Ecto neural progenitor cell (in vitro differentiated cells): ENCODE measurements at regions not wholly inside any gene's neighbourhood (a gene's known extent, or its start where the extent isn't known, plus 50 kb on each side); places are given as distances from the start of the nearest gene placed in this dataset.
"Not testable (repeated sequence)": the region's sequence is repeated elsewhere in the genome, so short reads cannot be mapped to it uniquely, and the experiment has no call there.

Experiments used
- DNase-seq: peaks from one replicate; pipeline ENCODE4 v3.0.0-alpha.2; 2018; ENCODE audit warnings: low spot score

- not testable (repeated sequence) for DNase-seq
These were observed 123.2 kb upstream of the MTLN start for GRCh38 chr2:110335415-110336049.

- DNase-seq: peak; percentile 6
These were observed 121.1 kb upstream of the MTLN start for GRCh38 chr2:110333114-110334095.

GRCh38 chr2:110331625-110332024 lies 119.3 kb upstream of the MTLN start:
- DNase-seq: not testable (repeated sequence)

- DNase-seq: not testable (repeated sequence)
These were observed 117.4 kb upstream of the MTLN start for GRCh38 chr2:110329760-110330159.

DNA sequence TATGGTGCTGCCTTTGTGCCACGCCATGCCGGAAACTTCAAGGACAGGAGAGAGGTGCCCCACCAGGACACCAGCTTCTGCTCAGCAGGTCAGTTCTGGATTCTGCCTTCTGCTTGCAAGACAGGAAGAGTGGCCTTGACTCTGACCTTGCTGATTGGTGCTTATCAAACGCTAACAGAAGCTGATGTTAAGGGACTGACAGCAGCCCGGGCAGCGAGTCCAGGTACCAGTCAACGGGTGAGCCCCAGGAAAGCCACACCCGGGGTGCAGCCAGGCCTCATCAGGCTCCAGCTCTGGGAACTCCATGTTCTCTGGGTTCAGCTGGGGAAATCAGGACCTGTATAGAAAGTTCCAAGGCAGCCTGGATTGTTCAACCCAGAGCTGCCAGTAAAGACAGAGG lies 116.8 kb upstream of the MTLN start:
- DNase-seq: not testable (repeated sequence)

- DNase-seq: peak; percentile 37
These were observed 116.3 kb upstream of the MTLN start for GRCh38 chr2:110328677-110329076.

DNA sequence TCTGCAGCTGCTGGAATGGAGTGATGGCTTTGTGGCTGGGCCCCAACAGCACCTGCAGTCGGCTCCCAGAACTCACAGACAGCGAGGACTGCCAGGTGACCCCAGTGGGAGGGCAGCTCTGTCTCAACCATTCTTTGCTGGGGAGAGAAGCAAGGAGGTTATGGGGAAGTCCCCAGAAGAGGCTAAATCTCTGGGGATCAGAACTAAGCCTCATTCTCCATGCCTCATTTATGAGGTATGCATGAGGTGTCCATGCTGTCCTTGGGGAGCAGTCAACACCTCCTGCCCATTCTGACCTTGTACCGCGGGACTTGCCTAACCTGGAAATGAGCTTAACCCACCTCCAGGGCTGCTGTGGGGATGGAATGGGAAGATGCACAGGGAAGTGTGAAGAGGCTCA lies 111.5 kb upstream of the MTLN start:
- DNase-seq: not testable (repeated sequence)

- DNase-seq: not testable (repeated sequence)
These were observed 110.2 kb upstream of the MTLN start for GRCh38 chr2:110322535-110322934.

DNA sequence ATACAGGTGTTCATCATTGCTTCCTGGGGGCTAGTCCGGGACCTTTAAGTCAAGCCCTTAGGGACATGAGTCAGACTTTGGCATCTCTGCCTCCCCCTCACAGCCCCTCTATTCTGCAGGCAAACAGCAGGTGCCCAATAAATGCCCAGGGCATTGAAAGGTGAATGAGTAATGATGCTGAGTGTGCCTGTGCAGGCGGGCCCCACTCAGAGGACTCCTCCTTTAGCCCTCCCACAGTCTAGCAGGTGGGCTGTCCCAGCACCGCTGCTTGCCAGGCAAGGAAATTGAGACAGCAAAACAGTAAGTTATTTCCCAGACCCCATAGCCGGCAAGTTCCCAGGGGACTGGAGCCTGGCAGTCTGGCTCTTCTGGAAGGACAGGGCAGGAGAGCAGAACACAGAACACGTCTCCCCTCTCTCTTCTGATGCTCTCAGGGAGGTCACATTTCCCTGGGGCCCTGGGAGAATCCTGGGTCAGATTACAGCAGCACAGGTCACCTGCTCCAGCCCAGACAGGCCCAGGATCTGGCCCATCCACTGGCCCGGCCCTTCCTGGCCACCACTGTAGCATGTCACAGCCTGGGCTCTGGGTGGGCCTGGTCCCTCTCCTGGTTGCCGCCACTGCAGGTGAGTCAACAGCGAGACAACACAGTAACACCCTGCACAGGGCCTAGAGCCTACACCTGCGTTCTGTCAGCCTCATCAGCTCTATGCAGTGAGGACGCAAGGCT lies 108.7 kb upstream of the MTLN start:
- not testable (repeated sequence) for DNase-seq

DNA sequence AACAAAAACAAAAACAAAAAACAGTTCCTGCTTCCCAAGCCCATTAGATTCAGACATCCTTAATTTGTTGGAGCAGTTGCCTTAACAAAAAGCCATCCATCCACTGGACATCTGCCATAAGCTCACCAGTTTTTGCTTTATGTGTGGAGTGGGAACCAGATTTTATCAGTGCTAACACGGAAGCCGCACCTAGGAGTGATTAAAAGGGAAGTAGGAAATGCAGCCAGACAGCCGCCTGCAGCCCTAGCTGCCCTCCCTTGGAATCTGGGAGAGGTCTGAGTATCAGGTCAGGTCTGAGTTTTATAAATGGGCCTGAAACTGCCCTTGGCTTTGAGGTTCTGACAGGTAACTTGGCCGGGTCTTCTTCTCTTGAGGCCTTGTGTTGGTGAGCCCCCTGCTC lies 106.6 kb upstream of the MTLN start:
- not testable (repeated sequence) for DNase-seq

GRCh38 chr2:110317377-110317776 lies 105.0 kb upstream of the MTLN start:
- not testable (repeated sequence) for DNase-seq

- DNase-seq: not testable (repeated sequence)
These were observed 103.9 kb upstream of the MTLN start for GRCh38 chr2:110316051-110316865.

DNA sequence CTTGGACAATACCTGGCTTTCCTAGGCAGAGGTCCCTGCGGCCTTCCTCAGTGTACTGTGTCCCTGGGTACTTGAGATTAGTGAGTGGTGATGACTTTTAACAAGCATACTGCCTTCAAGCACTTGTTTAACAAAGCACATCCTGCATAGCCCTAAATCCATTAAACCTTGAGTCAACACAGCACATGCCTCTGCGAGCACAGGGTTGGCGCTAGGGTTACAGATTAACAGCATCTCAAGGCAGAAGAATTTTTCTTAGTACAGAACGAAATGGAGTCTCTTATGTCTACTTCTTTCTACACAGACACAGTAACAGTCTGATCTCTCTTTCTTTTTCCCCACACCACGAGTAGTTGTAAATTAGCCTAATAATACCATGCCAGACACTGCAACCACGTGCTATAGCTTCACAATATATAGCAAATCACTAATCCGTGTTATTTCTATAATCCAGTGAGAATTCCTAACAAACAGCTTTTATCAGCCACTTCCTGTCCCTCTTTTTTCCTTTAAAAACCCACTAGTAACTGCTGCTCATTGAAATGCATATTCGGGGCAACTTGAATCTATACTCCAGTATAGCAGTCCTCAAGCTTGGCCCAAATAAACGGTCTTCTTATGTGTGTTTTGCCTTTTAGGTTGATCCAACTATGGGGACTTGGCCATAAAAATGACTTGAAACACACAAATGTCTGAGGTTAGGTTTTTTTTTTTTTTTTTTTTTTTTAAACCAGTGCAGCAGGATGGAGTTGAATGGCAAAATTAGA lies 102.9 kb upstream of the MTLN start:
- not testable (repeated sequence) for DNase-seq

DNA sequence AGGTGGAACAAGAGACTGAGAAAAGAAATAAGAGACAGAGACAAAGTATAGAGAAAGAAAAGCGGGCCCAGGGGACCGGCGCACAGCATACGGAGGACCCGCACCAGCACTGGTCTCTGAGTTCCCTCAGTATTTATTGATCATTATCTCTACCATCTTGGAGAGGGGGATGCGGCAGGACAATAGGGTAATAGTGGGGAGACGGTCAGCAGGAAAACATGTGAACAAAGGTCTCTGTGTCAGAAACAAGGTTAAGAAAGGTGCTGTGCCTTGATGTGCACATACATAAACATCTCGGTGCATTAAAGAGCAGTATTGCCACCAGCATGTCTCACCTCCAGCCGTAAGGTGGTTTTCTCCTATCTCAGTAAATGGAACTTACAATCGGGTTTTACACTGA lies 102.1 kb upstream of the MTLN start:
- not testable (repeated sequence) for DNase-seq

GRCh38 chr2:110313032-110313431 lies 100.7 kb upstream of the MTLN start:
- DNase-seq: not testable (repeated sequence)

GRCh38 chr2:110311713-110312444 lies 99.5 kb upstream of the MTLN start:
- DNase-seq: not testable (repeated sequence)

DNA sequence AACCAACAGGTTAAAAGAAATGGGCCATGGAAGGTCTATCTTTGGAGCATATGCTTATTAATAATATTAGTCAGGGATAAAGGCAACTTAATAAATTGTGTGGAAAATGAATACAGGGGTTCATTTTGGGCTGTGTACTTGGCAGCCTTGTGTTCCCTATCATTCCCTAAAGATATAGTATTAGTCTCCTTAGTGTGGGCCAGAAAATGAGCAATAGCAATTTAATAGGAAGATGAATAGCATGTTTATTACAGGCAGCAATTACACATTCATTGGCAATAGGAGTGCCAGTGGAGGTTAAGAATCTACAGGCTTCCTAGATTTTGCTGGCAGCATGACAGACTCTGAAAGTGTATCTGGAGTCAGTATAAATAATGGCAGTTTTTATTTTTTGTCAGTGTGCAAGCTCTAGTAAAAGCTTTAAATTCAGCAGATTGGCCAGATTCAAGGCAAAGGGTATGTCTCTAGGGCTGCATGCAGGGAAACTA lies 98.7 kb upstream of the MTLN start:
- not testable (repeated sequence) for DNase-seq

GRCh38 chr2:110308728-110309127 lies 96.4 kb upstream of the MTLN start:
- DNase-seq: not testable (repeated sequence)

DNA sequence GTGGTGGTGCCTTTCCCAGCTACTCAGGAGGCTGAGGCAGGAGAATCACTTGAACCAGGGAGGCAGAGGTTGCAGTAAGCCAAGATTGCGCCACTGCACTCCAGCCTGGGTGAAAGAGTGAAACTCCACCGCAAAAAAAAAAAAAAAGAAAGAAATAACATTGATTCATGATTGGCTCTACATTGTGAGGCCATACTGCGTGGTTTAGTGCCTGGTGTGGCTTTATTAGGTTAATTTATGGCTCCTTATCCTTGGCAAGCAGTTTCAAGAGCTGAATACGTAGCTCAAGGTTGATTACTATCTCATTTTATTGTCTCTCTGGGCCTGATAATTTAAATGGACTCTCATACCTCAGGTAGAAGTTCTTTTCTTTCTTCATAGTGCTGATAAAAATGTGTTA lies 80.5 kb upstream of the MTLN start:
- DNase-seq: not testable (repeated sequence)
